MM.1S (cell line): ENCODE measurements at regions not wholly inside any gene's neighbourhood (a gene's known extent, or its start where the extent isn't known, plus 50 kb on each side); places are given as distances from the start of the nearest gene placed in this dataset.

Source experiments
- DNase-seq: peaks from one replicate; pipeline ENCODE4 v3.0.0-alpha.2; 2015
- H2AFZ ChIP-seq: fragments of 300-600 bp; sonication (generic); 2 replicates; pipeline ENCODE4 v1.6.0; 2016; ENCODE audit warnings: antibody characterized with exemption, low read length
- H3F3A ChIP-seq: fragments of 300-600 bp; sonication (generic); 2 replicates; pipeline ENCODE4 v1.6.1; 2016; ENCODE audit warnings: mild to moderate bottlenecking, antibody characterized with exemption, low read length, moderate library complexity, mixed read lengths; ENCODE audit not compliant: insufficient read depth
- H3K27ac ChIP-seq: fragments of 300-600 bp; sonication (generic); 2 replicates; pipeline ENCODE4 v1.5.1; 2016; ENCODE audit warnings: mild to moderate bottlenecking, low read length
- H3K27me3 ChIP-seq: fragments of 300-600 bp; sonication (generic); replicated peaks from 2 replicates; pipeline ENCODE4 v1.6.0; 2016; ENCODE audit warnings: low read length; ENCODE audit not compliant: insufficient read depth
- H3K36me3 ChIP-seq: fragments of 300-600 bp; sonication (generic); replicated peaks from 2 replicates; pipeline ENCODE4 v1.6.1; 2016; ENCODE audit warnings: mild to moderate bottlenecking, low read length, mixed read lengths; ENCODE audit not compliant: insufficient read depth
- H3K4me1 ChIP-seq: fragments of 300-600 bp; sonication (generic); 2 replicates; pipeline ENCODE4 v1.6.1; 2016; ENCODE audit warnings: low read length, mixed read lengths
- H3K4me2 ChIP-seq: fragments of 300-600 bp; sonication (generic); 2 replicates; pipeline ENCODE4 v1.6.0; 2016; ENCODE audit warnings: low read depth, low read length
- H3K4me3 ChIP-seq: fragments of 300-600 bp; sonication (generic); 2 replicates; pipeline ENCODE4 v1.5.1; 2016; ENCODE audit warnings: low read length, mixed read lengths
- H3K79me2 ChIP-seq: fragments of 300-600 bp; sonication (generic); 2 replicates; pipeline ENCODE4 v1.6.1; 2016; ENCODE audit warnings: mixed run types, low read length, mixed read lengths
- H3K9ac ChIP-seq: fragments of 300-600 bp; sonication (generic); 2 replicates; pipeline ENCODE4 v1.6.1; 2016; ENCODE audit warnings: low read length, mixed read lengths
- H3K9me2 ChIP-seq: fragments of 300-600 bp; sonication (generic); replicated peaks from 2 replicates; pipeline ENCODE4 v1.6.1; 2016; ENCODE audit warnings: mild to moderate bottlenecking, low read length, mixed read lengths; ENCODE audit not compliant: insufficient read depth
- H3K9me3 ChIP-seq: fragments of 300-600 bp; sonication (generic); replicated peaks from 2 replicates; pipeline ENCODE4 v1.6.1; 2016; ENCODE audit warnings: mild to moderate bottlenecking, low read length, mixed read lengths; ENCODE audit not compliant: insufficient read depth
- H4K20me1 ChIP-seq: fragments of 300-600 bp; sonication (generic); 2 replicates; pipeline ENCODE4 v1.6.1; 2016; ENCODE audit warnings: mild to moderate bottlenecking, low read length, moderate library complexity, mixed read lengths; ENCODE audit not compliant: insufficient read depth
- EZH2 ChIP-seq: fragments of 300-600 bp; sonication (generic); optimal IDR thresholded peaks from 2 replicates; pipeline ENCODE3; 2017; ENCODE audit warnings: low read depth, mild to moderate bottlenecking, antibody characterized with exemption, low read length, mixed read lengths
- EZH2phosphoT487 ChIP-seq: fragments of 300-600 bp; sonication (generic); IDR thresholded peaks from 2 replicates; pipeline ENCODE4 v1.6.1; 2018; ENCODE audit warnings: antibody characterized with exemption, low read length
- TF ChIP-seq, protein P1 (sequence below): fragments of 300-600 bp; sonication (generic); IDR thresholded peaks from 2 replicates; pipeline ENCODE4 v1.5.1; 2016; ENCODE audit warnings: antibody characterized with exemption, low read length, mixed read lengths

DNA sequence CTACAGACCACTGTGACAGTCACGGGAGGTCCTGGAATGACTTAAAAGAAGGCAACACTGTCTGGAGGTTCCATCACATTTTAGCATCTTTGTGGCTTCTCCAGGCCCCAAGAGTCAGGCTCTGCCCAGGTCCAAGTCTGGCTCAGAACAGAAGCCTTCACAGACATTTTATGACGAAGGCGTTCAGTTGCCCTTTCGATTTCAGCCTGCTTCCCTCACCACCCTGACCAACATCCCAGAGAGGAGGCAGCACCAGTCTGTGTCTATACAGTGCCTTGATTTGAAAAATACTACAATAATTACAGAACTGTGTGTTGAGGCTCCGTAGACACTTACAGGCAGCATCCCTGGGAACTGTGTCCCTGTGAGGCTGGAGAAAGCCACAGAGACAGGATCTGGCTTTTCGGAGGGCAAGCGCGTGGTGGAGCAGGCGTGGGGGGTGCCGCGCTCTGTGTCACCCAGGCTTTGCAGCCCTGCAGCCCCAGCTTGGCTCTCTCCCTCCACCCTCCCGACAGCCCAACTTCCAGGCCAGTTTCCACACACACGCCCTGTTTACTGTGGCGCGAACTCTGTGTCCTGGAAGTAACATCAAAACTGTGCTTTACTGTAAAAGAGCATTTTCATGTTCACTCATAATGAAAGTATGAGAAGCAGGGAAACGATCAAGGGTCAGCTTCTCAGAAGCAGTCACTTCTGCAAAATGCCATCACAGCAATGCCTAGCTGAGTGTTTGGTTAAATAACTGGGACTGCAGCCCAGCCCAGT is 153.5 kb upstream of the ALKAL2 start:
- Histone ChIP-seq H3F3A (no peaks in the 10 kb centered on the region), H4K20me1 (no peaks in the 10 kb centered on the region), H3K27me3 (no peaks in the 10 kb centered on the region), H2AFZ (peak overlapping the region; percentile 85), H3K36me3 (no peaks in the 10 kb centered on the region), H3K9ac (peak overlapping the region; percentile 39; the same call in 1 of the 2 replicates), H3K4me1 (no peaks in the 10 kb centered on the region), H3K9me3 (no peaks in the 10 kb centered on the region), H3K4me2 (peak overlapping the region; percentile 63), H3K79me2 (no peaks in the 10 kb centered on the region), H3K27ac (peak overlapping the region; percentile 29; the same call in 1 of the 2 replicates), H3K9me2 (no peaks in the 10 kb centered on the region), H3K4me3 (peak overlapping the region; percentile 54)
- DNase-seq = peak; percentile 8
- TF ChIP-seq, protein P1, sequence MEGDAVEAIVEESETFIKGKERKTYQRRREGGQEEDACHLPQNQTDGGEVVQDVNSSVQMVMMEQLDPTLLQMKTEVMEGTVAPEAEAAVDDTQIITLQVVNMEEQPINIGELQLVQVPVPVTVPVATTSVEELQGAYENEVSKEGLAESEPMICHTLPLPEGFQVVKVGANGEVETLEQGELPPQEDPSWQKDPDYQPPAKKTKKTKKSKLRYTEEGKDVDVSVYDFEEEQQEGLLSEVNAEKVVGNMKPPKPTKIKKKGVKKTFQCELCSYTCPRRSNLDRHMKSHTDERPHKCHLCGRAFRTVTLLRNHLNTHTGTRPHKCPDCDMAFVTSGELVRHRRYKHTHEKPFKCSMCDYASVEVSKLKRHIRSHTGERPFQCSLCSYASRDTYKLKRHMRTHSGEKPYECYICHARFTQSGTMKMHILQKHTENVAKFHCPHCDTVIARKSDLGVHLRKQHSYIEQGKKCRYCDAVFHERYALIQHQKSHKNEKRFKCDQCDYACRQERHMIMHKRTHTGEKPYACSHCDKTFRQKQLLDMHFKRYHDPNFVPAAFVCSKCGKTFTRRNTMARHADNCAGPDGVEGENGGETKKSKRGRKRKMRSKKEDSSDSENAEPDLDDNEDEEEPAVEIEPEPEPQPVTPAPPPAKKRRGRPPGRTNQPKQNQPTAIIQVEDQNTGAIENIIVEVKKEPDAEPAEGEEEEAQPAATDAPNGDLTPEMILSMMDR = no peak
- TF ChIP-seq EZH2phosphoT487 (no peak), EZH2 (no peak)

DNA sequence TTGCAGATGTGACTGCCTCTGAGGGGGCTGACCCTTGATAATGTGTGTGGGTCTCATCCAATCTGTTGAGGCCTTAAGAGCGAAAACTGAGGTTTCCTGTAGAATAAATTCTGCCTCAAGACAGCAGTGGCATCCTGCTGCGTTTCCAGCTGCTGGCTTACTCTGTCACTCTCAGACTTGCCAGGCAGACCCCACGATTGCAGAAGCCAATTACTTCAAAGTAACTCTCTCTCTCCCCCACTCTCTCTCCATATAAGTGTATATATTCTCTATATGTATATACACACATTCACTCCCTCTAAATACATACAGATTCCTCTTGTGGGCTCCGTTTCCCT is 152.5 kb upstream of the ALKAL2 start:
- H3K4me1 ChIP-seq = no peaks in the 10 kb centered on the region
- no peak for DNase-seq
- no peaks in the 10 kb centered on the region for H3F3A ChIP-seq
- H3K36me3 ChIP-seq = no peaks in the 10 kb centered on the region
- no peaks in the 10 kb centered on the region for H3K9me3 ChIP-seq
- H3K4me3 ChIP-seq = no peak overlapping the region
- H3K4me2 ChIP-seq = no peak overlapping the region
- no peaks in the 10 kb centered on the region for H3K79me2 ChIP-seq
- H3K9ac ChIP-seq = no peak overlapping the region
- H3K27ac ChIP-seq = no peak overlapping the region
- no peak overlapping the region for H2AFZ ChIP-seq
- H3K9me2 ChIP-seq = no peaks in the 10 kb centered on the region
- no peak for TF ChIP-seq EZH2phosphoT487
- TF ChIP-seq EZH2 = no peak
- TF ChIP-seq, protein P1 = no peak
- no peaks in the 10 kb centered on the region for H3K27me3 ChIP-seq
- H4K20me1 ChIP-seq = no peaks in the 10 kb centered on the region

DNA sequence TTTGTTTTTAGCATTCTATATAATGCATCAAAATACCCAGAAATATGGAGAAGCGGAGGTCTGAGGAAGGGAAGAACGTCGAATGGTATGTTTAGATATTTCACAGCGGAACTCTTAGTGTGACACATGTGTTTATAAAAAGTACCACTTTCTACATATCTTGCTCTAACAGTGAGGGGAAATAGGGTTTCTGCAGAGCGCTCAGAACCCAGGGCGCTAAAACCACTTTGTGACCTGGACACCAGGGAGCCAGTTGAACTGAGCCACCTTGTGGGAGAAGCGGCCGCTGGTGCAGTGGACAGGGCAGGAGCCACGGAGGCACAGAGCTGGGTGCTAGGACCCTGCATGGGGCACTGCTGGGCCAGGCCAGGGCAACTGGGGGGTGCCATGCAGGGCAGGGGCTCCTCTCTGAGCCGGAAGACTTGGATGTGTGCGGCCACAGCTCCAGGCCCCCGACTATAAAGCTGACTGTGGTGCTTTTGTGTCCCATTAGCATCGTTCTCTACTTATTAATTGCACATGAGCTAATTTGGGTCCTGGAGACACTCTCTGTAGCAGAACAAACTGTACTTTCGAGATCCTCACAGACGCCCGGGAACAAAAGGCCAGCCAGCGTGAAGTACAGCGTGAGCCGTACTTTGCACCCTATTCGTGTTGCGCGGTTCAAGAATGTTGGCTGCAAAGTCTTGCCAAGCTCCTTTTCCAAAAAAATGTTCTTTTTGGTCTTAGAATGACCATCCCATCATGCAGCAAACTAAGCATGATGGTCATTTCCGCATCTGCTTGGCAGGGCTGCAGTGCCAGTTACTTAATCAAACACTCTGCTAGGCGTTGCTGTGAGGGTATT is 151.9 kb upstream of the ALKAL2 start:
- no peak for DNase-seq
- no peak overlapping the region for H3K4me3 ChIP-seq
- no peaks in the 10 kb centered on the region for H3K4me1 ChIP-seq
- no peaks in the 10 kb centered on the region for H3K27me3 ChIP-seq
- no peak overlapping the region for H2AFZ ChIP-seq
- no peaks in the 10 kb centered on the region for H3K9me2 ChIP-seq
- TF ChIP-seq EZH2phosphoT487 (no peak), EZH2 (no peak)
- TF ChIP-seq, protein P1 = no peak
- no peak overlapping the region for H3K4me2 ChIP-seq
- no peaks in the 10 kb centered on the region for H3K9me3 ChIP-seq
- H3K36me3 ChIP-seq = no peaks in the 10 kb centered on the region
- H3F3A ChIP-seq = no peaks in the 10 kb centered on the region
- H4K20me1 ChIP-seq = no peaks in the 10 kb centered on the region
- no peak overlapping the region for H3K9ac ChIP-seq
- no peaks in the 10 kb centered on the region for H3K79me2 ChIP-seq
- H3K27ac ChIP-seq = no peak overlapping the region
